HFFc6 (cell line): ENCODE measurements at regions not wholly inside any gene's neighbourhood (a gene's known extent, or its start where the extent isn't known, plus 50 kb on each side); places are given as distances from the start of the nearest gene placed in this dataset.

Experiments
- DNase-seq: peaks from one replicate; pipeline ENCODE4 v3.0.0-alpha.2; 2018
- H3K27ac Mint-ChIP-seq: 2 replicates; pipeline ENCODE4 v1.8.0; 2020; ENCODE audit warnings: mild to moderate bottlenecking, mixed read lengths
- H3K27me3 Mint-ChIP-seq: 2 replicates; pipeline ENCODE4 v1.8.0; 2021; ENCODE audit warnings: mild to moderate bottlenecking, moderate library complexity, mixed read lengths; ENCODE audit not compliant: insufficient read depth
- H3K36me3 Mint-ChIP-seq: 2 replicates; pipeline ENCODE4 v1.8.0; 2021; ENCODE audit warnings: low read depth, mixed read lengths
- H3K4me1 Mint-ChIP-seq: 2 replicates; pipeline ENCODE4 v1.8.0; 2020; ENCODE audit warnings: low read depth, mixed read lengths
- H3K4me3 Mint-ChIP-seq: 2 replicates; pipeline ENCODE4 v1.8.0; 2020; ENCODE audit warnings: mild to moderate bottlenecking, moderate library complexity, mixed read lengths
- H3K9me3 Mint-ChIP-seq: 2 replicates; pipeline ENCODE4 v1.8.0; 2020; ENCODE audit warnings: mild to moderate bottlenecking, mixed read lengths
- TF ChIP-seq, protein P1 (sequence below): fragments of 200-600 bp; sonication (generic); IDR thresholded peaks from 2 replicates; pipeline ENCODE4 v1.5.0; 2021; ENCODE audit warnings: antibody characterized with exemption, mild to moderate bottlenecking

DNA sequence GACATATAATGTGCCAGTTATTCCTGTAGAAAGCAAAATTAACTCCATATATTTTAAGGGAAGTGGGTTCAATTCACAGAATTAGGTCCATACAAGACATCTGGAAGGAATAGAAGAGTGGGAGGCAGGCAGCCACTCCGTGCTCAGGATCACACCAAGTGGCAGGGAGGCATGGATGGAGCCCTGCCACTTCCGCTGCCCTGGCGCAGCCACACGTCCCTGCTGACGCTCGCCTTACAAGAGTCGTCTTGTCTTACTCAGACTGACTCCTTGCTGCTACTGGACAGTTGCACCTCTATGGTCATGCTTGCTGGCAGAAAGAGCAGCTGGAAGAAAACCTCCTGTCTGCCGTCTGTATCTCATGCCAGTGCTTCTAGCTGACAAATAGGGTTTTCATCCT, 579.9 kb upstream of the POM121L12 start:
- H3K36me3 Mint-ChIP-seq, result 0 out of 2 replicates have a peak, but pooled peaks cover 4% of the 10 kb centered on the region
- peaks cover 45% of the 10 kb centered on the region for H3K9me3 Mint-ChIP-seq
- no peaks in the 10 kb centered on the region for H3K4me1 Mint-ChIP-seq
- no peaks in the 10 kb centered on the region for H3K27me3 Mint-ChIP-seq
- no peak overlapping the region for H3K4me3 Mint-ChIP-seq
- H3K27ac Mint-ChIP-seq, result no peak overlapping the region
- TF ChIP-seq, protein P1, sequence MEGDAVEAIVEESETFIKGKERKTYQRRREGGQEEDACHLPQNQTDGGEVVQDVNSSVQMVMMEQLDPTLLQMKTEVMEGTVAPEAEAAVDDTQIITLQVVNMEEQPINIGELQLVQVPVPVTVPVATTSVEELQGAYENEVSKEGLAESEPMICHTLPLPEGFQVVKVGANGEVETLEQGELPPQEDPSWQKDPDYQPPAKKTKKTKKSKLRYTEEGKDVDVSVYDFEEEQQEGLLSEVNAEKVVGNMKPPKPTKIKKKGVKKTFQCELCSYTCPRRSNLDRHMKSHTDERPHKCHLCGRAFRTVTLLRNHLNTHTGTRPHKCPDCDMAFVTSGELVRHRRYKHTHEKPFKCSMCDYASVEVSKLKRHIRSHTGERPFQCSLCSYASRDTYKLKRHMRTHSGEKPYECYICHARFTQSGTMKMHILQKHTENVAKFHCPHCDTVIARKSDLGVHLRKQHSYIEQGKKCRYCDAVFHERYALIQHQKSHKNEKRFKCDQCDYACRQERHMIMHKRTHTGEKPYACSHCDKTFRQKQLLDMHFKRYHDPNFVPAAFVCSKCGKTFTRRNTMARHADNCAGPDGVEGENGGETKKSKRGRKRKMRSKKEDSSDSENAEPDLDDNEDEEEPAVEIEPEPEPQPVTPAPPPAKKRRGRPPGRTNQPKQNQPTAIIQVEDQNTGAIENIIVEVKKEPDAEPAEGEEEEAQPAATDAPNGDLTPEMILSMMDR, result no peak
- no peak for DNase-seq

DNA sequence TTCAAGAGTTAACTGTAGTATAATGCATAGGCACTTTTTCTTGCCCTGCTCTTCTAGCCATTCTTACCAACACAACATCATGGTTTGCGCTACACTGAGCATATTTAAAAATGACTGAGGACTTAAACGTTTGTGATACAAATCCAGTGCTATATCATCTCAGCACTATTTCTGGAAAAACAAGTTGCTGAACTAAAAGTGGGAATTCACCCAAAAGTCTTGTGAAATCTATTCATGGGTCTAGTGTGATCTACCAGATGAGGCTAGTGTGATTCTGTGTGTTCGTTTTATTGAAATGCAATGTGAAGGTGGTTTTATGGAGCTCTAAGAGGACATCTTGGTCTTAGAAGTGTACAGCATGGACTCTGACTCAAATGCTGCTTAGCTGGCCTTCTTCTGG, 584.6 kb upstream of the POM121L12 start:
- Mint-ChIP-seq H3K9me3 (peaks cover 52% of the 10 kb centered on the region), H3K27ac (no peak overlapping the region), H3K36me3 (0 out of 2 replicates have a peak, but pooled peaks cover 4% of the 10 kb centered on the region), H3K4me3 (no peak overlapping the region), H3K4me1 (no peaks in the 10 kb centered on the region), H3K27me3 (no peaks in the 10 kb centered on the region)
- TF ChIP-seq, protein P1, result no peak
- no peak for DNase-seq

DNA sequence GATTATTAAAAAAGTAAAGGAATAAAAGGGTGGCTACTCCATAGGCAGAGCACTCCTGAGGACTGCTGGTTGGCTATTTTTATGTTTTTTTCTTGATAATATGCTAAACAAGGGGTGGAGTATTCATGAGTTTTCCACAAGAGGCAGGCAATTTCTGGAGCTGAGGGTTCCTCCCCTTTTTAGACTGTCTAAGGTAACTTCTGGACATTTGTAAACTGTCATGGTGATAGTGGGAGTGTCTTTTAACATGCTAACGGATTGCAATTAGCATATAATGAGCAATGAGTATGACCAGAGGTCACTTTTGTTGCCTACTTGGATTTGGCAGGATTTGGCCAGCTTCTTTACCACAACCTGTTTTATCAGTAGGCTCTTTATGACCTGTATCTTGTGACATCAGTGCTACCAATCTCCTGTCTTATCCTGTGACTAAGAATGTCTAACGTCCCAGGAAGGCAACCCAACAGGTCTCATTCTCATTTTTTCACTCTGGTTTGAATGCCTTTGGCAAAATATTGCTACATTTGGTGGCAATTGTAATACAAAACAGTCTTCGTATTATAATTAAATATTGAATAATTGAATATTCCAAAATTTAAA, 587.8 kb upstream of the POM121L12 start:
- Mint-ChIP-seq H3K4me3 (no peak overlapping the region), H3K27ac (no peak overlapping the region), H3K27me3 (no peaks in the 10 kb centered on the region), H3K4me1 (no peaks in the 10 kb centered on the region), H3K9me3 (peaks cover 46% of the 10 kb centered on the region), H3K36me3 (0 out of 2 replicates have a peak, but pooled peaks cover 4% of the 10 kb centered on the region)
- TF ChIP-seq, protein P1, result no peak
- DNase-seq, result no peak

DNA sequence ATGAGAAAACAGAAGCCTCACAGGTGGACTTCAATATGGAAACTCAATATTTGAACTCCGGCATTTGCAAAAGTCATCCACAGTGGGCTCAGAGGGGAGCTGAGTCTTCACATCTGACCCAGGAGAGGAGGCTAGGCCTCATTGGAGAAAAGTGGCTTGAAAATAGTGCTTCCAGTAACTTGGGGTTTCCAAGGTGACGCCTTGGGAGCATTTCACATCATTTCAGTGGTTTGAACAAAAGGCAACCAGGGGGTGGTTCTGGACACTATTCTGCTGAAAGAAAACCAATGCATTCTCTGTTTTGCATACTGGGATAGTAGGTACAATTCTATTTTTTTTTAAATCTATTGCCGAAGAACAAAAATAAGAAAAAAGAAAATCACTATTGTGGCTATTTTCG, 599.2 kb upstream of the POM121L12 start:
- H3K4me1 Mint-ChIP-seq, result no peaks in the 10 kb centered on the region
- no peaks in the 10 kb centered on the region for H3K36me3 Mint-ChIP-seq
- no peak overlapping the region for H3K4me3 Mint-ChIP-seq
- no peaks in the 10 kb centered on the region; the same call in 1 of the 2 replicates for H3K27me3 Mint-ChIP-seq
- peaks cover 17% of the 10 kb centered on the region for H3K9me3 Mint-ChIP-seq
- H3K27ac Mint-ChIP-seq, result no peak overlapping the region
- TF ChIP-seq, protein P1, result no peak
- DNase-seq, result no peak

DNA sequence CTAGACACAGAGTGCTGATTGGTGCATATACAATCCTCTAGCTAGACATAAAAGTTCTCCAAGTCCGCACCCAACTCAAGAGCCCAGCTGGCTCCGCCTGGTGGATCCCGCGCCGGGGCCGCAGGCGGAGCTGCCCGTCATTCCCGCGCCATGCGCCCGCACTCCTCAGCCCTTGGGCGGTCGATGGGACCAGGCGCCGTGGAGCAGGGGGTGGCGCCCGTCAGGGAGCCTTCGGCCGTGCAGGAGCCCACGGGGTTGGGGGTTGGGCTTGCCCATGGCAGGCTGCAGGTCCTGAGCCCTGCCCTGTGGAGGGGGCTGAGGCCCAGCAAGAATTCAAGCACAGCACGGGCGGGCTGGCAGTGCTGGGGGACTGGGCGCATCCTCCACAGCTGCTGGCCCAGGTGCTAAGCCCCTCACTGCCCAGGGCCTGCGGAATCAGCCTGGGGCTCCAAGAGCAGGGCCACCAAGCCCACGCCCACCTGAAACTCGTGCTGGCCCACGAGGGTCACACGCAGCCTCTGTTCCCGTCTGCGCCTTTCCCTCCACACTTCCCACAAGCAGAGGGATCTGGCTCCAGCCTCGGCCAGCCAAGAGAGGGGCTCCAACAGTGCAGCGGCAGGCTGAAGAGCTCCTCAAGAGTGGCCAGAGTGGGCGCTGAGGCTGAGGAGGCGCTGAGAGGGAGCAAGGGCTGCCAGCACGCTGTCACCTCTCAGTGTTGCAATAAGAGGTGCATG, 604.2 kb upstream of the POM121L12 start:
- peaks cover 45% of the 10 kb centered on the region for H3K9me3 Mint-ChIP-seq

More for the DNA sequence above, 604.2 kb upstream of the POM121L12 start:
- H3K4me1 Mint-ChIP-seq, result no peaks in the 10 kb centered on the region
- DNase-seq, result no peak
- no peak overlapping the region for H3K27ac Mint-ChIP-seq
- peaks cover 7% of the 10 kb centered on the region; the same call in 1 of the 2 replicates for H3K36me3 Mint-ChIP-seq
- no peaks in the 10 kb centered on the region for H3K27me3 Mint-ChIP-seq
- no peak overlapping the region for H3K4me3 Mint-ChIP-seq
- TF ChIP-seq, protein P1, result no peak
